HG02759 (cell line): ENCODE measurements at regions not wholly inside any gene's neighbourhood (a gene's known extent, or its start where the extent isn't known, plus 50 kb on each side); places are given as distances from the start of the nearest gene placed in this dataset.
A peak's percentile ranks its signal among the peaks of the same experiment; 100 is the strongest.

Source experiments
- ATAC-seq: cut with Tn5 transposase; IDR thresholded peaks from one replicate; pipeline ENCODE4 v1.9.1; 2021; ENCODE audit warnings: mild to moderate bottlenecking, moderate library complexity; ENCODE audit not compliant: unreplicated experiment

DNA sequence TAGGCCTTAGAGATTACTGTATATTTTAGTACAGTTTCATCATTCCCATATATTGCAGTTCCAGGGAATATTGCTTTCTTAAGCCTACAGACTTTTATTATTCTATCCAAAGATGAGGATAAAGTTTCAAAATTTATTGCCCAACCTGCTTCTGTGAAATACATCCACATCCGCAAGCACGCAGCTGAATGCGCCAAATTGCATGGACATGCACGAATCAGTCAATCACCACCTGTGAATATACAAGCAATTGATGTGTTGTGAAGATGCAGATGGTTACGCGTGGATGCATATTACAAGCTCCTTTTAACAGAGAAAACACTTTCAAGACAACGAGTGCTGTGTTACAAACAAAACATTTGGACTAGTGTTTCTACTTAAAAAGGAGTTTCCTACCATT is 577.8 kb upstream of the PLXNA2 start:
- no peak for ATAC-seq

DNA sequence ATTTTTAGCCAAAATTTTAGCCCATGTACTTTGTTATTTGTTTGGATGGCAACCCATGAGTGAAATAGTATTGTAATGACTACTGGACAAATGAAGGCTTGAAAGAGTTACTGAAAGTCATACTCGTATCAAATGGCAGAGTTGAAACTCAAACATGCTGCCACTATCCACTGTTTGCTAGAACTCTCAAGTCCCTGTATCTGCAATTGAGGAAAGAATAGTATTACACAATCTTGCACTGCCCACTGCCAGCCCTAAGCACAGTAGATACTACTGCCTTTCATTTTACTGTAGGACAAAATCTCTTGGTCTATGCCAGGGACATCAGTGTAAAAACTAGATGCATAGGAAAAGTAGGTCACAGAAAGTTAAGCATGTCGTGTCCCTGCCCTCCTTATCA is 581.1 kb upstream of the PLXNA2 start:
- ATAC-seq = no peak

GRCh38 chr1:208829595-208829994 is 585.4 kb upstream of the PLXNA2 start:
- no peak for ATAC-seq

- no peak for ATAC-seq
Observed at GRCh38 chr1:208834381-208835096, 590.4 kb upstream of the PLXNA2 start.

GRCh38 chr1:208835097-208835463 is 590.9 kb upstream of the PLXNA2 start:
- no peak for ATAC-seq

DNA sequence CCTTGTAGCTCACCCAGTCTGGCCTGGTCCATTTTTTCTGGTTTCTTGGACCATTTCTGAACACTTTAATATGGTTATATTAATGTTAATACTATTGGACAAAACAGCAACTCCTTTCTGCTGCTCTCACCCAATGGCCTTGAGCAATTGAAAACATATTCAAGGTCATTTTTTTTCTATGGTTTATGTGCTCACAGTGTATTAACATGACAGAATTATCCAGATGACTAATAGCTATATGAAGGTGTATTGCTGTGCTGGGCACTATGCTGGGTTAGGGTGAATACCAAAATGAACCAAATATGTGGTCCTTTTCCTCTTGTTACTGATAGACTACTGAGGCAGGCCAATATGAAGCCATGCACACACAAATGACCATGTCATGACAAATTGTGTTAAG is 591.6 kb upstream of the PLXNA2 start:
- no peak for ATAC-seq

- no peak for ATAC-seq
Observed at GRCh38 chr1:208837242-208837641, 593.1 kb upstream of the PLXNA2 start.

DNA sequence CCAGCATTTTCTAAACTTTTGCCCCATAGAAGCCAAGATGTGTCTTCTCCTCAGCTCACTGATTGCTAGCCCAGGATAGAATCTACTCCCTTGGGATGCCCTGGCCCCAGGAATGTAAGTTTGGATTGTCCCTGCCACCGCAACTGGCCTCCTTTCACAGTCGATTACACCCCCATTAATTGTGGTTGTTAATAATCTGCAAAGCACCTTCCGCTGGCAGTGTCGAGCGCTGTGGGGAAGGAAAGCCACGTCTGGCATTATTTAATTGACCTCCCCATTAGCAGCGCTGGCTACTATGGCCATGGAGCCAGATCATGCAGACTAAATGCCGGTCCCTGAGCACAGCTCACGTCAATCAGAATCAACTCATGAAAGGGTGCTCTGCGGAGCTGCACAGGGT is 597.3 kb upstream of the PLXNA2 start:
- no peak for ATAC-seq

DNA sequence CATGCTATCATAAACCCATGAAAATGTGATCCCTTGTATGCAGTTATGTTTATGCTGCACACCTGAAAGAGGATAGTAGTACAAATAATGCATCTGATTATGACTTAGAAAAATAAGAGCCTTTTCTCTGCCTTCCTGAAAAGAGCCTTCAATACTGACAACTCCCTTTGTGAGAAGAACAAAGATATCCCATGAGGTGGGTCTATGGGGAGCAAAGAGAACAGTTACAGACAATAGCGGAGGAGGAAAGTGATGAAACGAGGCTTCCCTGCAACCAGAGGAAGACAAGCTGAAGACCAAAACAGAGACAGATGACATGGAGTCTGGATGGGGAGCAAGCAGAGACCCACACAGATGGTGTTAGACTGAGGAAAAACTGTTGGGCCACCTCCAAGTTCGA is 598.3 kb upstream of the PLXNA2 start:
- ATAC-seq = no peak

- ATAC-seq = no peak
Observed at GRCh38 chr1:208844158-208844557, 600.0 kb upstream of the PLXNA2 start.

DNA sequence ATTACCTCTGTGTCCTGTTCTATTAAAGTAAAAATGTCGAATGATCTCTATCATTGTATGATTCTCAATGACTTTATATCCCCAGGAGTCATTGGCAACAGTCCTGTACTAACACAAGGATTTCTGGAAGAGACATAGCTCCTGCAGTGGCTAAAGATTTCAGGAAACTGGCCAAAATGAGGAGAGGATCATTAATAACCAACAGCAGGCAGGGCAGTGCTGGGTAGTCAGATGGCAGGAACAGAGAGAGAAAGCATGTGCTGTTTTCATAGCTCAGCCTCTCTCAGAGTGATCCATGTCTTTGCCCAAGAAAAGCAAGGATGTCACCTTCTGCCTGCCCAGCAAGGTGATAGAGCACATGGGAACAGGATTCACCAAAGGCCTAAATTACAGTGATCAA is 604.7 kb upstream of the PLXNA2 start:
- no peak for ATAC-seq

DNA sequence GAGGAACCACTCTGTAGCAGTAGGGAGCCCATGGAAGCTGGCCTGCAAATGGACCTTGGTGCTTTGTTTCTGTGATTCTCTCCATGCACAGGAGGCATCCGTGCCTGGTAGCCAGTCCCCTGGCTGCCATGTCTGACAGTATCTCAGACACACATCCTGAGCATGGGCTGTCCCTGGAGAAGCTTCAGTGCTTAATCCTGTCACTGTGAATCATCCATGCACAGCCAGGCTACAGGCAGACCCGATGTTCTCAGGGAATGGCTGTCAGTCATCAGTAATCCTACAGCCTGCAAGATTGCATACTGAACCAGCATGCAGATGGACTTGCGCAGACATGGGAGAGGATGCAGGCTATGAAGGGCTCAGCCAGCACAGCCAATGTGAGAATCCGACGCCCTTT is 606.3 kb upstream of the PLXNA2 start:
- no peak for ATAC-seq

DNA sequence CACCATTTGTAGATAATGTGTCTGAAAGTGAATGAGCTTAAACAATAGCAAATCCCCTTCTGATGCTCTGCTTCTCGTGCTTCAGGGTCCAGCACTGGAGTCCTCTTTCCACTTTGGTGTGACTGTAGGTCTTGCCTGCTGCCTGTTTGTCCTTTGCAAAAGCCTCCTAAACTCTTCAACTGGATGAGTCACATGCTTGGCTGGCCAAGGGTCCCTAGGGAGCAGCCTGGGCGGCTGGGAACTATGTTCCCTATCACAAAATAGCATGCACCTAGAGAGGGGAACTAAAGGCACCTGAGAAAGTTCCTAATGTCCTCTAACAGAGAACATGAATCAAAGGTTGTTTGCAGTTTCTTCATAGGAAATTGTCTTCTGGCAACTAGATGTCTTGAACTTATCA is 607.2 kb upstream of the PLXNA2 start:
- no peak for ATAC-seq

DNA sequence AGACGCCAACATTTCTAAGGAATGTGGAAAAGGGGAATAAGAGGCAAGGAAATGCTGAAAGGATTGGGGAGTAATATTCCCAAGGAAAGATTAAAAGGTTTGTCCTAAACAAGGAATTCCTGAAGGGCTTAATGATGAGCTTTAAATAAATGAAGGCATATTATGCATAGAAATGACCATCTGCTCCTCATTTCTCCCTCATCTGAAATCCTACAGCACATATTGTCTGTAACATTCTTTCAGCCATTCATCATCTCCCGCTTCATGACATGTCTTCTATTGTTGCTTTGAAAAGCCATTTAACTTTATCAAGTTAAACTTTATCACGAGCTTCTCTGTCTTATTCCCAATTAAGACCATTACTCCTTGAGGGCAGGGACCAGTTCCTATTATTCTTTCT is 608.7 kb upstream of the PLXNA2 start:
- ATAC-seq = no peak

- ATAC-seq = peak; percentile 85
Observed at GRCh38 chr1:208855403-208855802, 611.2 kb upstream of the PLXNA2 start.

DNA sequence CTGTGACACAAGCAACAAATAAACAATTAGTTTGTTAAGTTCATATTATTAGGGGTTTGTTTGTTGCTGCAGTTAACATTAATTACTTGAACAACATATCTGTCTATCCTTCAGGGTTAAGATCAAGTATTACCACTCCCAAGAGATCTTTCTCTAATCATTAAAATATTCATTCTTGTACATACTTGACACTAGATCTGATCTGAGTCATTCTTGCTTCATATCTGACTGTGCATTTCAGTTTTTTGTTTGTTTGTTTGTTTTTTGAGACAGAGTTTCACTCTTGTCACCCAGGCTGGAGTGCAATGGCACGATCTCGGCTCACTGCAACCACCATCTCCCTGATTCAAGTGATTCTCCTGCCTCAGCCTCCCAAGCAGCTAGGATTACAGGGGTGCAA is 613.3 kb upstream of the PLXNA2 start:
- no peak for ATAC-seq

DNA sequence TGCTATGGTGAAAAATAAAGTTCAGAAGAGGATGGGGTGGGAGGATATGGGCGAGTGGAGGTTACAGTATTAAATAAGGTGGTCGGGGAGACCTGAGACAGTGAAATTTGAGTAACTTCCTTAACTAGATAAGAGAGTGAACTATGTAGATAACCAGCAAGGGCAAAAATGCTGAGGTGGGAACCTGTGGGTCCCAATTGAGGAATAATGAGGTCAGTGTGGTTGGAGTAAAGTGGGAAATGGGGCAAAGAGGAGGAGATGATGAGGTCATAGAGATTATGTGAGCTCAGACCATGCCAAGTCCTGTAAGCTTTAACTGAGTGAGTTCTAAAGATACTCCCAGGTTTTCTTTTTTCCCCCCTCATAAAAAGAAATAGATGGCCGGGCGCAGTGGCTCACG is 614.6 kb upstream of the PLXNA2 start:
- ATAC-seq = no peak

DNA sequence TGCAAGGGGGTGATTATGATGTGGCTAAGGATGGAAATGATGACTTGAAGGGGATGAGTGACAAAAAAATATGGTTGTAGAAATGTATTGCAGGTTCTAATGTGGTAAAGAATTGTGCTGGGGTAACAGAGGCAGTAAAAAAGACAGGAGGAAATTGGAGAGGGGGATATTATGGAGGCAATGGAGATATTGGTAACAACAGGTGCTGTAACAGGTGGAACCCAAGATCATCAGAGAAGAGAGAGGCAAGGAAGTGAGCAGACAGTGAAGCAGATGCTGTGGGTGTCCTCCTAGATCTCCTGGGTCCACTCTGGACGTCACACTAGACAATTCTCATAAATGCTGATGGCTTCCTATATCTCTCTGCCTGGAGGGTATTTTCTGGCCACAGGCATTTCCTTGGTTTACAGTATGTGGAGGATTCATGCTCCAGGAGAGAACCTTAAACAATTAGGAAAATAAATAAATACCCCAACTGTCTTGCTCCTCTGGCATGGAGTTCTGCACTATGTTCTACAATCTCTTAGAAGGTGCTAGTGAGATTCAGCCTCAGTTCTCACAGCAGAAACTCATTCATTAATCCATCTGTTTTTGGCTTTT is 620.3 kb upstream of the PLXNA2 start:
- no peak for ATAC-seq

- ATAC-seq = no peak
Observed at GRCh38 chr1:208866386-208866955, 622.3 kb upstream of the PLXNA2 start.

DNA sequence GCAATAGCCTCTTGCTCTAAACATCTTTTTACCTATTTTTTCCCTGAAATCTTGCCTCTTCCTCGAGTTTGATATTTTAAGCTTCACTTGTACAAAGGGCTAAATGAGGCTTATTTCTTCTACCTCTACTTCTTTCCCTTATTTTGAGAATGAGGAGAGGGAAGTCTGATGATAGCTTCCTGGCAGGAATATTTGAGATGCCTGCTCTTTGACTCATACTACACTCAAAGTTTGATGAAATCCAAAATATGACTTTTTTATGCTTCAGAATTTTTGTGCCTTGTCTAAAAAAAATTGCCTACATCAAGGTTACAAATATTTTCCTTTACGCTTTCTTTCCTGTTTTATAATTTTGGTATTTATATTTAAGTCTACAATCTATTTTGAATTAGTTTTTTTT is 624.4 kb upstream of the PLXNA2 start:
- ATAC-seq = no peak

DNA sequence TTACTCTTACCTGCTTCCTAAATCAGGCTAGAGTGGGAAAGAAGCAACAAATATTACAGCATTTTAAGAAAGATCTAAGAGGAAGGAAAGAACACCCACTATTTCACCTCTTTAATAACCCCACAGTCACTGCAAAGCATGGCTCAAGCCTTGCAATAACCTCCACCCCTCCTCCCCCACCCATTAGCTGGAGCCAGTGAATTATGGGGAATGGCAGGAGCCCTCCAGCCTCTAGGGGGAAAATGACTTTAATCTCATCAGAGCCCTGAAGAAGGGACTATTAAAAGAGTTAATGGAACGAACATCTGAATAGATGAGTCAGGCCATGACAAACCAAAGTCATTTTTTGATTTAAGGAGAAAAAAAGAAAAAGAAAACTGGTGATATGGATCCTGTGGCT is 630.7 kb upstream of the PLXNA2 start:
- no peak for ATAC-seq

DNA sequence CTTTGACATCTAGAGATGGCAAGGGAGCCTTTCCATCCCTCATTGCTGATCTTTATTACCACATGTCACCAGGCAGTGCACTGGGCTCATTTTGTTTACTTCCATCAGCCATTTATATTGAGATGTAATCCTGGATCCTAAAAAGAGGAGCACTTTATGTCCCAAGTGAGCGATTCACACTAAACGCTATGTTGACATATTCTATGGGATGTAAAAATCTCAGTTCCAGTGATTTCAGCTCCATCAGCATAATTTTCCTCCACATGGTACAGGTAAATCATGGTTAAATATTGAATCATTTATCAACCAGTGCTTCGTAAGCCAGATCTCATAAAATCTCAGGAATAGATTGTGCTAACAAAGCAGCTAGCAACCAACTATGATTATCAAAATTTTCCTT is 634.8 kb upstream of the PLXNA2 start:
- no peak for ATAC-seq
